Activated CD4-positive, alpha-beta memory T cell treated with anti-CD3 and anti-CD28 coated beads, Interleukin-2, amount 10 ng/mL, durations not matched to agents 7 days and 5 days (primary cell): ENCODE measurements at regions not wholly inside any gene's neighbourhood (a gene's known extent, or its start where the extent isn't known, plus 50 kb on each side); places are given as distances from the start of the nearest gene placed in this dataset.

Experiments
- CTCF ChIA-PET: fragments of 350-600 bp; sonication (Branson Sonifier 250); formaldehyde crosslinking; loops from one replicate; lab custom pipeline; 2021; ENCODE audit warnings: antibody characterized with exemption, inconsistent platforms; lab: Charles Lee
- POLR2A ChIA-PET: fragments of 350-600 bp; sonication (Branson Sonifier 250); formaldehyde crosslinking; loops from one replicate; lab custom pipeline; 2021; ENCODE audit warnings: antibody characterized with exemption; lab: Charles Lee
- DNase-seq: peaks from one replicate; pipeline ENCODE4 v3.0.0-alpha.2; 2020
- H3K27ac Mint-ChIP-seq: one replicate; pipeline ENCODE4 v1.8.0; 2021; ENCODE audit warnings: mild to moderate bottlenecking, mixed read lengths
- H3K27me3 Mint-ChIP-seq: one replicate; pipeline ENCODE4 v1.8.0; 2021; ENCODE audit warnings: mixed read lengths
- H3K36me3 Mint-ChIP-seq: one replicate; pipeline ENCODE4 v1.8.0; 2021; ENCODE audit warnings: low read depth, mixed read lengths
- H3K4me1 Mint-ChIP-seq: one replicate; pipeline ENCODE4 v1.8.0; 2021; ENCODE audit warnings: mixed read lengths
- H3K4me3 Mint-ChIP-seq: one replicate; pipeline ENCODE4 v1.8.0; 2021; ENCODE audit warnings: mild to moderate bottlenecking, mixed read lengths
- H3K9me3 Mint-ChIP-seq: one replicate; pipeline ENCODE4 v1.8.0; 2021; ENCODE audit warnings: mixed read lengths

DNA sequence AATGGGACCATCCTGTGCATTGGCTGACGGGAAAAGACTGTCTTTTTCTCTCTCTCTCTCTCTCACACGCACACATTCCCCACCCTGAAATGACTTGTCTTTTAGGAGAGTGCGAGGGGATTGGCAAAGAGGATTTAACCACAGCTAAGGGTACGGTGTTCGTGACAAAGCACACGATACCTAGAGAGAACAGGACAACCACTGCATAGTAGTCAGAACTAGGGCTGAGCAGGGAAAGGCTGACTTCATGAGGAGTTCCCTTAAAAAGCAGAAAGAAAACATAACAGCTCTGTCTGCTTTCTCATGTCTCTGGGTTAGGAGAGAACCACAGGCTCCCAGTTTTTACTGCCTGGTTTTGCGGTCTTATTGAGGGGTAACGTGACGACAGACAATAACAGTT, 742.8 kb upstream of the SOX9 start:
- peaks cover 5% of the 10 kb centered on the region for H3K9me3 Mint-ChIP-seq

DNA sequence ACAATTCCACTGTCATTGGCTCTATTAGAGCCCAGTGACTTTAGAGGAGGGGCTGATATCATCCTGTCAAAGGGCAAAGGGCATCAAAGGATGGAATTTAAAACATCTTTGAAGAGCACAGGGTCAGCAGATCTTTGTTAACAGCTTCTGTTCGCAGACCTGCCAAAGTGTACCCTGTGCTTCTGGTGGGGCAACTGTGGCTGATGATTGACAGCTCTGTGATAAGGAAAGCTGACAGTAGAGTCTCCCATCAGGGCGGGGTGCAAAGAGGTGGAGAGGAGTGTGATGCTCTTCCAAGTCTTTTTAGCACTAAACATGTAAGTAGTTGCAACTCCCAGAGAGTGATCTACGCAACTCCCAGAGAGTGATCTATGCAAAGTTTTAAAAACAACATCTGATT, 742.1 kb upstream of the SOX9 start:
- no peaks in the 10 kb centered on the region for H3K27me3 Mint-ChIP-seq
- ChIA-PET CTCF (no interaction called here), POLR2A (no interaction called here)
- H3K36me3 Mint-ChIP-seq: no peaks in the 10 kb centered on the region
- no peak overlapping the region for H3K4me3 Mint-ChIP-seq
- no peak overlapping the region for H3K27ac Mint-ChIP-seq
- H3K9me3 Mint-ChIP-seq: peaks cover 5% of the 10 kb centered on the region
- DNase-seq: no peak
- H3K4me1 Mint-ChIP-seq: no peaks in the 10 kb centered on the region

More for the DNA sequence above, 742.8 kb upstream of the SOX9 start:
- no peaks in the 10 kb centered on the region for H3K27me3 Mint-ChIP-seq
- ChIA-PET POLR2A (no interaction called here), CTCF (no interaction called here)
- no peak overlapping the region for H3K4me3 Mint-ChIP-seq
- DNase-seq: no peak
- no peaks in the 10 kb centered on the region for H3K36me3 Mint-ChIP-seq
- no peak overlapping the region for H3K27ac Mint-ChIP-seq
- H3K4me1 Mint-ChIP-seq: no peaks in the 10 kb centered on the region

DNA sequence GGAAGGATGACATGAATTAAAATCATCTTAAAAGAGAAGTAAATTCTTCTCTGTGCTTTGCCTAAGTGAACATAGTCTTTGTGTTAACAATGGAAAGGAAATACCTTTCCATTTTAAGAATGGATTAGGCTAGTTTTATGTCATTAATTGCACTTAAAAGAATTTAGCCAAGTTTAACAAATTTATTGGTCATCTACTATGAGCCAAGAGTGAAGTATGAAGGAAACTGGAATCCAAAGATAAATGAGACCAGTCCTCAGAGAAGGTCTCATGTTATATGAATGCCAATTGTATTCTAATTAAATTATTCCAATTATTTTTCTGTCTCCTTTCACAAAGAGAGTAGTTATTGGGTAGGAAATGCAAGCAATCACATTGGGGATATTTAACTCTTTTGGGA, 741.3 kb upstream of the SOX9 start:
- Mint-ChIP-seq H3K9me3 (peaks cover 5% of the 10 kb centered on the region), H3K27me3 (no peaks in the 10 kb centered on the region), H3K36me3 (no peaks in the 10 kb centered on the region), H3K27ac (no peak overlapping the region), H3K4me3 (no peak overlapping the region), H3K4me1 (no peaks in the 10 kb centered on the region)
- no peak for DNase-seq
- ChIA-PET POLR2A (no interaction called here), CTCF (no interaction called here)

DNA sequence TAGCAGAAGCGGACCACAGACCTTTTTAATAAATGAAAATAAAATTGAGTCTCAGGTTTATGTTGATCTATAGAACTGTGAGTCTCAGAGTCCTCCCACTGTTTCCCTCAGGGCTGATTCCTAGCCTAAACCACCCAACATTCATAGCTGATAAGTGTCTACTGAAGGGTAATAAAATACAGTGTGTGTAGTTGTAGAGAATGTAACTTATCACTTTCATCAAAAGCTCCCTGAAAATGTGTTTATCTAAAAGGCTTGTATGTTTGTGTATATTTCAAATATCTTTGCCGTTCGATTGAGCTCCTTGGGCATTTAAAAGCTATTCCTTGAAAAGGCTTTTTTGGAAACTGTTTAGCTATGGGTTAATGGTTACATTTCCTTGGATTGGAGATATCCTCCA, 740.3 kb upstream of the SOX9 start:
- Mint-ChIP-seq H3K27me3 (no peaks in the 10 kb centered on the region), H3K4me1 (no peaks in the 10 kb centered on the region), H3K27ac (no peak overlapping the region), H3K4me3 (no peak overlapping the region), H3K36me3 (no peaks in the 10 kb centered on the region), H3K9me3 (peaks cover 4% of the 10 kb centered on the region)
- DNase-seq: no peak
- ChIA-PET CTCF (no interaction called here), POLR2A (no interaction called here)

DNA sequence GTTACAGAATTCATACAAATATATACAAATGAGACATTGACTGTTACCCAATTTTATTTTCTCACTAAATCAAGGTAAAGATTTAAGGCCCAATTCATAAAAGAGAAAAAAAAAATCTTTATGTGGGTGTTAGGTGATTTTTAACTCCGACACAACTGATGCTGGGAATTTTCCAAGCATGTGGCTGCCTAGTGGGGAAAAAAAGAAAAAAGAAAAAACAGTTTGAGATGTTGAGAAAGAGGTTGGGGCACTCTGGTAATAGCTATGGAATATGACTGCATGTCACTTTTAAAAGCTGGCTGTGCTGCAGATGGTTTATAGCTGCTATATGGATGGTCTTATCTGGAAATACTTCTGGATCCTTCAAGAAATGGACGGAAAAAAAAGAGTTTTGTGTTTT, 739.9 kb upstream of the SOX9 start:
- Mint-ChIP-seq H3K9me3 (peaks cover 4% of the 10 kb centered on the region), H3K36me3 (no peaks in the 10 kb centered on the region), H3K27me3 (no peaks in the 10 kb centered on the region), H3K4me1 (no peaks in the 10 kb centered on the region), H3K4me3 (no peak overlapping the region), H3K27ac (no peak overlapping the region)
- POLR2A ChIA-PET: no interaction called here
- CTCF ChIA-PET: no interaction called here
- no peak for DNase-seq

DNA sequence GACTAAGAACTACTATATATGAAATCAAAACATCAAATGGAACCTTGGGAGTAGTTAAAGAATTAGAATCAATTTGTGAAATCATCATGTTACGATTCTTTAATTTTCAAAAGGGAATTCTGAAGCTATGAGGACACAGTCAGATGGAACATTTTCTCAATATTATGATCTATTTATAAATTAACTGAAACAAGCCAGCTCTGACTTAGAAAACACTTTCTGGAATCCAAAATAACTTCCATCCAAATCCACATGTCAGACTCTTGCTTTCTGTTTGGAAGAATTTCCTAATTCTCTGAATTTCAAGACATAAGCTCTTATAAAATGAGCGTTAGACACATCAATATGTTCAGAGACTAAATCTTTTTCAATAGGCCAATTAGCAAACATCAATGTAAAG, 737.7 kb upstream of the SOX9 start:
- POLR2A ChIA-PET: no interaction called here

DNA sequence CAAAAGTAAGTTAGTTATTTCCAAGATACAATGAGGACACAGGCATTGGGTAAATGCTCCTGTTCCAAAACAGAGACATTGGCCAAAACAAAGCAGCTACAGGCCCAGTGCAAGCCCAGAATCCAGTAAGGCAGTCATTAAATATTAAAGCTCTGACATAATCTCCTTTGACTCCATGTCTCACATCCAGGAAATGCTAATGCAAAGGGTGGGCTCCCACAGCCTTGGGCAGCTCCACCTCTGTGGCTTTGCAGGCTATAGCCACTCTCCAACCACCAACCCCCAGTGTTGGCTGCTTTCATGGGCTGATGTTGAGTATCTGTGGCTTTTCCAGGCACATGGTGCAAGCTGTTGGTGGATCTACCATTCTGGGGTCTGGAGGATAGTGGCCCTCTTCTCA, 733.4 kb upstream of the SOX9 start:
- DNase-seq: no peak
- Mint-ChIP-seq H3K4me1 (no peaks in the 10 kb centered on the region), H3K27ac (no peak overlapping the region), H3K9me3 (peaks cover 9% of the 10 kb centered on the region), H3K27me3 (no peaks in the 10 kb centered on the region), H3K36me3 (no peaks in the 10 kb centered on the region), H3K4me3 (no peak overlapping the region)
- ChIA-PET CTCF (no interaction called here), POLR2A (no interaction called here)

More for the DNA sequence above, 737.7 kb upstream of the SOX9 start:
- Mint-ChIP-seq H3K4me1 (no peaks in the 10 kb centered on the region), H3K4me3 (no peak overlapping the region), H3K27ac (no peak overlapping the region), H3K36me3 (no peaks in the 10 kb centered on the region), H3K27me3 (no peaks in the 10 kb centered on the region), H3K9me3 (peaks cover 8% of the 10 kb centered on the region)
- CTCF ChIA-PET: no interaction called here
- DNase-seq: no peak

DNA sequence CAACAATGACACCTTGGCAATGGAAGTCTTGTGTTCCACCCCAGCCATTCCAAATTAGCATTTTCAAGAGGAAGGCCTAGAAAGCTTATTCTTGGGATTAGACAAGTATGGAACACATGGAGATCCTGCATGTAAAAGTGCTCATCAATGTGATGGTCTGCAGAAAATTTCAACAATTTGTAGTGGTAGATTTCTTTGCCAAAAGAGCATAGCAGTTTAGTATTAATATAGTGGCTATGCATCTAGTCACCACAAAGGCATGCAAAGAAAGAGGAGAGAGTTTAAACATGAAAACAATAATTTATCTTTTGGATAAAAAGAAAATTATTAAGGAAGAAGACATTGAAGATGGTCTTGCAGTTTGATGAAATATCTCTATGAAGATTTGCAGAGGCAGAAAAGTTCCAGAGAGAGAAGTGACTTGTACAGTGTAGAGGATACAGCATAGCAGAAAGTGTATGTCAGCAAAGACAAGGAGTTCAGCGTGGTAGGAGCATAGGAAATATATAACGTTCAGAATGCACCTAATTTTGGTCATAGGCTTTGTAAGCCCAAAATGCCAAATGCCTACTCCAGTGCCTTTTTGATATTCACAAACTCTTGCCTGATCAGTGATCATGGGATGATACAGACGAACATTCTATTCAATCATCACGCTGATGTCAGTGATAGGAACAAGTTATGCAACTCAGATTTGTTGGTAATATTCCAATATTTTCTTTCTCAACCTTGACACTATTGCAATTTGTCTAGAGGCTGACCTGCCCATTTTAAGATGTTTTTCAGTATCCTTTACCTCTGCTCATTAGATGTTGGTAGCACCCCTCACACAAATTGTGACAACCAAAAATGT, 727.9 kb upstream of the SOX9 start:
- H3K27ac Mint-ChIP-seq: no peak overlapping the region
- no peak for DNase-seq
- ChIA-PET POLR2A (no interaction called here), CTCF (no interaction called here)
- H3K4me3 Mint-ChIP-seq: no peak overlapping the region
- no peaks in the 10 kb centered on the region for H3K36me3 Mint-ChIP-seq
- H3K27me3 Mint-ChIP-seq: no peaks in the 10 kb centered on the region
- no peaks in the 10 kb centered on the region for H3K4me1 Mint-ChIP-seq
- H3K9me3 Mint-ChIP-seq: peaks cover 6% of the 10 kb centered on the region

DNA sequence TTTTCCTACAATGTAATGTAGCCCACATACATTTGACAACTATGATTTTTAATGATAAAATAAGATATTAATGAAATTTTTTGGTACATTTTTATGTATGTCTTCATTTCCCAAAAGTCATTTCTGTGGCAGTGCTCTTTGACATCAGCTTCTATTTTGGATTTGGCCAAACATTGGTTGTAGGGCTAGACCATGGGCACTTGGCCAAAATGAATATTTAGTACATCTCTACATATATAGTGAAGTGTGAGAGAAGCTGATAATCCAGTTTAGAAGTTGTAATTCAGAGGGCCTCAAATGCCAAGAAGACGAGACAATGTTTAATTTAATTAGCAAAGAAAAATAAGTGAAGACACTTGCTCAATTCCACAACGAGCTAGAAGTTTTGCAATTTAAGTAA, 724.9 kb upstream of the SOX9 start:
- no peaks in the 10 kb centered on the region for H3K36me3 Mint-ChIP-seq
- CTCF ChIA-PET: no interaction called here

DNA sequence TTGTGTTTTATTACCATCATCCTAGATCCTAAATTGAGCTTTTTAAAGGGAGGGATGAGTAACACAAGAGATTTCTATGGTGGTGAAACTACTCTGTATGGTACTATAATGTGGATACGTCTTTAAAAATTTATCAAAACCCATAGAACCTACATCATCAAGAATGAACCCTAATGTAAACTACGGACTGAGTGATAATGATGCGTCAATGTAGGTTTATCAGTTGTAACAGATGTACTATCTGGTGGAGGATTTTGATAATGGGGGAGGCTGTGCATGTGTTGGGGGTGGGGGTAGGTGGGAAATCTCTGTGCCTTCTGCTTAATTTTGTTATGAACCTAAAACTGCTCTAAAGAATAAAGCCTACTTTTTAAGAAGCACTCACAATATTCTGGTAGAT, 724.1 kb upstream of the SOX9 start:
- Mint-ChIP-seq H3K4me1 (no peaks in the 10 kb centered on the region), H3K9me3 (peaks cover 5% of the 10 kb centered on the region), H3K36me3 (no peaks in the 10 kb centered on the region), H3K4me3 (no peak overlapping the region), H3K27me3 (no peaks in the 10 kb centered on the region), H3K27ac (no peak overlapping the region)
- ChIA-PET CTCF (no interaction called here), POLR2A (no interaction called here)
- DNase-seq: no peak

More for the DNA sequence above, 724.9 kb upstream of the SOX9 start:
- H3K4me3 Mint-ChIP-seq: no peak overlapping the region
- no peak for DNase-seq
- H3K27me3 Mint-ChIP-seq: no peaks in the 10 kb centered on the region
- no peak overlapping the region for H3K27ac Mint-ChIP-seq
- no peaks in the 10 kb centered on the region for H3K4me1 Mint-ChIP-seq
- peaks cover 6% of the 10 kb centered on the region for H3K9me3 Mint-ChIP-seq
- POLR2A ChIA-PET: no interaction called here

DNA sequence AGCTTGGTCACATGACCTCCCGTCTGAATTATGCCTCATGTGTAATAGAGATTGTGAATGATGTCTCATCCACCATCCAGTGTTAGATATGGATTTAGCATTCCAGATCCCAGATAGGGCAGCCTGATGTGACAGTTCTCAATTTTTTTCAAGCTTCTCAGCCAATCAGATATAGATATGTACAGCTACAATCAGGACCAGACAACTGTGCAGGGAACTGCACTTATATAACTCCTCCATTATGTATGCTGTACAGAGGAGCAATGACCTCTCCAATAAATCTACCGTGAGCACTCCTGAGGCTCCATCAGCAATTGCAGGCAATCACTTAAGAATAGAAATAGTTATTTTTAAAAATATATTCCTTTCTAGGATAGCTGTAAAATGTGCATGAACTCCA, 722.8 kb upstream of the SOX9 start:
- no peaks in the 10 kb centered on the region for H3K27me3 Mint-ChIP-seq
- no peak for DNase-seq
- CTCF ChIA-PET: no interaction called here
- POLR2A ChIA-PET: no interaction called here
- peaks cover 5% of the 10 kb centered on the region for H3K9me3 Mint-ChIP-seq
- no peaks in the 10 kb centered on the region for H3K36me3 Mint-ChIP-seq
- no peaks in the 10 kb centered on the region for H3K4me1 Mint-ChIP-seq
- H3K4me3 Mint-ChIP-seq: no peak overlapping the region
- H3K27ac Mint-ChIP-seq: no peak overlapping the region

DNA sequence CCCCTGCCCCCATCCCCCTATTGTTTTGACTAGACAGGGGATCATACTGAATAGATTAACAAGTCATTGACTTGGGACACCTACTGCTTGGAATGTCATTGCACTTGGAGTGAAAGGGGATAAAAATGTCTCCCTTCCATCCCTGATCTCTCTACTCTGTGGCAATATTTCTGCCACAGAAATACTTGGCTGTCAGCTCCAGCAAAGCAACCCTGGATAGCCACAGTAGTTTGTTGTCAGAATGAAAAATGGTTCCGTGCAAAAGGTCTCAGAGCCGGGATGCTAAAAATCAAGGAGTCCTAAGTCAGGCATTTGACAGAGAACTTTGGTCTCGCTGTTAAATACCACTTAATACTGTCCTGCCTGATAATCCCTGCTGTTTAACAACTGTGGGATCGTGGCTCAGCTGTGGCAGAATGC, 722.0 kb upstream of the SOX9 start:
- ChIA-PET POLR2A (no interaction called here), CTCF (no interaction called here)
- Mint-ChIP-seq H3K27me3 (no peaks in the 10 kb centered on the region), H3K4me1 (no peaks in the 10 kb centered on the region), H3K36me3 (no peaks in the 10 kb centered on the region), H3K27ac (no peak overlapping the region), H3K9me3 (peaks cover 4% of the 10 kb centered on the region), H3K4me3 (no peak overlapping the region)
- DNase-seq: no peak

DNA sequence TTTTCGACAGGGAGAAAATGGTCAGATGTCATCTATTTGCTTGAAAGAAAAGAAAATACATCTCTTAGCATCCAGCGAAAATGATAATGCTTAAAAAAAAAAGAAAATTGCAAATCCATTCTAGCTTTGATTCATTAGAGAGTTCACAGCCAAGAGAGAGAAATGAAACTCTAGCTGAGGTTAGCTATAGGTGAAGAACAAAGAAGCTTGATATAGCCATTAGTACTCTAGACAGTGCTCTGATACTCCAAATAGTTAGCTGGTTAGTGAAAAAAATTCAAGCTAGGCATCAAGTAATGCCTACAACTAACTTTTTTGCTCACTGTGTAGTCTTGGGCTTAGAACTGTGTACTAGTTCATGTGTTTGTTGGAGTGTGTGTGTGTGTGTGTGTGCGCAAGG, 721.6 kb upstream of the SOX9 start:
- Mint-ChIP-seq H3K4me3 (no peak overlapping the region), H3K9me3 (peaks cover 4% of the 10 kb centered on the region), H3K27ac (no peak overlapping the region), H3K36me3 (no peaks in the 10 kb centered on the region), H3K4me1 (no peaks in the 10 kb centered on the region), H3K27me3 (no peaks in the 10 kb centered on the region)
- ChIA-PET POLR2A (no interaction called here), CTCF (no interaction called here)
- no peak for DNase-seq

DNA sequence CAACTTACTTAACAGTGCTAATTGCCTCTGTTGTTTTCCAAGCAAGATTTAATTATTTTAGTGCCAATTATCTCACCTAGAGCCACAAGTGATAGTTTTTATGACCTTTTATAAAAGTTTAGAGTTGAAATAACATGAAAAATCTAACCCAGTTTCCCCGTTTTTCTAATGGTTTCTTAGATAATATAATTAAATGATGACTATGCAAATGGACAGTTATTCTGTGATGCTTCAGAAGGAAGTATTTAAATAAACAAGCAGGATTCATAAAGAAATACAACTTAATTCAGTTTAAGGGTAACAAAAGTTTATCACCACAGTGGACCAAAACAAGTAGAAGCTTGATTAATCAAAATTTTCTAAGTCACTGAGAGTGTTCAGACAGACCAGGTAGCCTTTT, 721.2 kb upstream of the SOX9 start:
- H3K36me3 Mint-ChIP-seq: no peaks in the 10 kb centered on the region
- DNase-seq: no peak
- no peak overlapping the region for H3K27ac Mint-ChIP-seq
- POLR2A ChIA-PET: no interaction called here
- H3K9me3 Mint-ChIP-seq: peaks cover 4% of the 10 kb centered on the region
- no peaks in the 10 kb centered on the region for H3K27me3 Mint-ChIP-seq
- CTCF ChIA-PET: no interaction called here
- no peaks in the 10 kb centered on the region for H3K4me1 Mint-ChIP-seq
- H3K4me3 Mint-ChIP-seq: no peak overlapping the region
